Activated T-helper 2 cell treated with anti-CD3 and anti-CD28 coated beads, Interferon-gamma antibody, Interleukin-2, Interleukin-4, amounts not matched to agents 10 μg/mL and 5 μg/mL and 100 μg/mL, durations not matched to agents 14 hours and 24 hours and 36 hours (primary cell): ENCODE measurements at regions not wholly inside any gene's neighbourhood (a gene's known extent, or its start where the extent isn't known, plus 50 kb on each side); places are given as distances from the start of the nearest gene placed in this dataset.

Experiments used
- DNase-seq: peaks from one replicate; pipeline ENCODE4 v3.0.0; 2021; ENCODE audit warnings: low spot score
- H3K27ac Mint-ChIP-seq: one replicate; pipeline ENCODE4 v1.8.0; 2021; ENCODE audit warnings: mixed read lengths
- H3K27me3 Mint-ChIP-seq: one replicate; pipeline ENCODE4 v1.8.0; 2021; ENCODE audit warnings: low read depth, mixed read lengths
- H3K36me3 Mint-ChIP-seq: one replicate; pipeline ENCODE4 v1.8.0; 2021; ENCODE audit warnings: low read depth, mixed read lengths
- H3K4me1 Mint-ChIP-seq: one replicate; pipeline ENCODE4 v1.8.0; 2021; ENCODE audit warnings: low read depth, mixed read lengths
- H3K4me3 Mint-ChIP-seq: one replicate; pipeline ENCODE4 v1.8.0; 2021; ENCODE audit warnings: low read depth, mild to moderate bottlenecking, moderate library complexity, mixed read lengths
- H3K9me3 Mint-ChIP-seq: one replicate; pipeline ENCODE4 v1.8.0; 2021; ENCODE audit warnings: mixed read lengths
- intact Hi-C: fragments of 100-400 bp; cut with micrococcal nuclease; formaldehyde crosslinking; loops from one replicate; pipeline ENCODE4 v1.15.1; 2023

GRCh38 chr11:122323754-122324421, 207.9 kb upstream of the BLID start:
- Mint-ChIP-seq H3K9me3 (no peaks in the 10 kb centered on the region), H3K36me3 (no peaks in the 10 kb centered on the region), H3K27me3 (no peaks in the 10 kb centered on the region), H3K4me1 (no peaks in the 10 kb centered on the region), H3K27ac (no peak overlapping the region), H3K4me3 (no peak overlapping the region)
- DNase-seq = no peak
- intact Hi-C loops = no loop called here

DNA sequence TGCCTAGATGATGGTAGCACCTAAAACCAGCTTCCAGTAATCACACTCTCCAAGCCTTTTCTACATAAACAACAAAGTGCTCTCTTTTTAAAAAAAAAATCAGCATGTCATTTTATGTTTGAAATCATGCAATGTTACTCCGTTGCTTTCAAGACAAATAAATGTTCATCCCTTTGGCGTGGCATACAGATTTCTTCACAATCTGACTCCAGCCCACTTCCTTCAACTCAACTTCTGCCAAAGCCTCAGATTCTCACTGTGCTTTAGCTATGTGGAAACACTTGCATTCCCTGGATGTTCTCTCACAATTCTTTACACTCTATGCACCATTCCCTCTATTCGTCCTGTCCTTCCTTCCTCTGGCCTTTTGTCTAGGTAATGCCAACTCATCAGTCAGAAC, 206.3 kb upstream of the BLID start:
- Mint-ChIP-seq H3K4me1 (no peaks in the 10 kb centered on the region), H3K27me3 (no peaks in the 10 kb centered on the region), H3K9me3 (no peaks in the 10 kb centered on the region), H3K36me3 (no peaks in the 10 kb centered on the region), H3K27ac (no peak overlapping the region), H3K4me3 (no peak overlapping the region)
- intact Hi-C loops = no loop called here
- DNase-seq = no peak

GRCh38 chr11:122320671-122321070, 204.7 kb upstream of the BLID start:
- no peaks in the 10 kb centered on the region for H3K36me3 Mint-ChIP-seq
- H3K27me3 Mint-ChIP-seq = no peaks in the 10 kb centered on the region
- intact Hi-C loops = no loop called here
- no peaks in the 10 kb centered on the region for H3K4me1 Mint-ChIP-seq
- H3K4me3 Mint-ChIP-seq = no peak overlapping the region
- H3K9me3 Mint-ChIP-seq = no peaks in the 10 kb centered on the region
- DNase-seq = no peak
- no peak overlapping the region for H3K27ac Mint-ChIP-seq

DNA sequence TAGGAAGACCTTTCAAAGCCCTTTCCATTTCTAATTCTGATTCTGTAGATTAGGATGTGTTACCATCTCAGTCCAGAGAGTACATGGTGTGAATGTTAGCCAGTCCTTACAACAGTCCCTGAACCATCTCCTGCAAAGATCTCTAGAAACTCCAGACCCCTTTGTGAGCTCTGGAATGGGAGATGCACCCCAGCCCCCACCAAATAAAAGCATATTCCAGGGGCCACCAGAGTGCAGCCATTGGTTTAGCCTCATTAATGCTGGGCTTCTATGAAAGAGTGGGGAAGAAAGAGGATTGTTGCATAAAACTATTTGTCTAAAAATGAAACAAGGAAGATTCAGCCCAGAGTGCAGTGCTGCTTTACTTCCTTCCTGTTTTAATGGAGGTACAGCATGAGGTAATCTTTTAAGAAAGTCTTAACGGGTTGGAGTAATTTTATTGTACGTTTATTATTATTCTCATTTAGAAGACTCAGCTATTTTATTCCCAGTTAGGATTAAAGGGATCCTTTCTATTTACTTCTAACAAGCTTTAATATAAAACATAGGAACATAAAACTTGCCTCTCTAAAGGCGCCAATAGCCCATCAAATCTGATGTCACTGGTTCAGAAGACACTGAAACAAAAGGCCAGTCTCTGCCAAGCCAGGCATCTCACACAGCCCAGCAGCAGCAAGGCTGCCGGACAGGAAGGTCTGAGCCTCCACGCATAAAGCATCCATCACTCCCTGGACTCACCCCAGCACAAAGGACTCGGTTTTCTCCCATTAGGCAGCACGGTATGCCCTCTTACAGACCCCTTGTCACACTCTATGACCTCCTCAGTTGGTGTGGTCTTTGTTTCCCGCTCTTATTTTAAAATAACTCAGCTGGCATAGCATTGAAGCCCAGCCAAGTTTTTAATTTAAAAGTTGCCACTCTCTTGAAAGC, 203.9 kb upstream of the BLID start:
- intact Hi-C loops = no loop called here
- H3K27ac Mint-ChIP-seq = no peak overlapping the region

DNA sequence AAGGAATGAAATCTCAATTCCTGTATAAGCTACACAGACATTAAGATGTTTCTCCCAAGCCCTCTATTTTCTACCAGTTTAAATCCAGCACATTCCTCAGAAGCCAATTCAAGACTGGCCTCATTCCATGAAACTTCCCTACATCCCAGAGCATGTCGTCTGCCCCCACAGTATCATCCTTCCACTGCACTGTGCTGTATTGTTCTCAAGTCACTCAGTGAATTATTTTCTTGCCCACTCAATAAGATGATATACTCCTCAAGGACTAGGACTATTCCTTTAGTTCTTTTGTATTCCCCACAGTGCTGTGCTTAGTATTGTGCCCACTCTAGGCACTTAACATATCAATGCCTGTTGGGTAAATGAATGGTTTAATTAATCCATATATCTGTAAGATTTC, 203.1 kb upstream of the BLID start:
- Mint-ChIP-seq H3K4me1 (no peaks in the 10 kb centered on the region), H3K4me3 (no peak overlapping the region), H3K27ac (no peak overlapping the region), H3K27me3 (peaks cover 1% of the 10 kb centered on the region), H3K36me3 (no peaks in the 10 kb centered on the region), H3K9me3 (no peaks in the 10 kb centered on the region)
- intact Hi-C loops = no loop called here
- DNase-seq = no peak

More for the DNA sequence above, 203.9 kb upstream of the BLID start:
- no peak overlapping the region for H3K4me3 Mint-ChIP-seq
- H3K27me3 Mint-ChIP-seq = no peaks in the 10 kb centered on the region
- H3K9me3 Mint-ChIP-seq = no peaks in the 10 kb centered on the region
- H3K4me1 Mint-ChIP-seq = no peaks in the 10 kb centered on the region
- no peak for DNase-seq
- no peaks in the 10 kb centered on the region for H3K36me3 Mint-ChIP-seq

DNA sequence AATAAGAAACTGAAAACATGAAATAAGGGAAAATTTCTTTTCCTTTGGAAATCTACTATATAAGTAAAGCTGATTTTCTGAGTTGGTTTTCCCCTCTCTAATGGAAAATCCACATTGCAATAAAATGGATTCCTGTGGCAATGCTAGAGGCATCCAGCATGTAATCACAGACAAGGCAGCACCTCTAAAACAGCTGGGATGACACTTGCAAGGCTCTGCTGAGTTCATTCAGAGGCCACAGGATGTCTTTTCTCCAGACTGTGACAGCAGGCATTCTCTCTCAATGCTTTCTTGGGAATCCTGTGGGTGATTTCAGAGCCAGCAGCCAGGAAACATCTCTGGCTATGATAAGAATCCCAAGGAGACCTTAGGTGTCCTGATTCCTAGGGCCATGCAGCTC, 201.3 kb upstream of the BLID start:
- H3K4me3 Mint-ChIP-seq = no peak overlapping the region

DNA sequence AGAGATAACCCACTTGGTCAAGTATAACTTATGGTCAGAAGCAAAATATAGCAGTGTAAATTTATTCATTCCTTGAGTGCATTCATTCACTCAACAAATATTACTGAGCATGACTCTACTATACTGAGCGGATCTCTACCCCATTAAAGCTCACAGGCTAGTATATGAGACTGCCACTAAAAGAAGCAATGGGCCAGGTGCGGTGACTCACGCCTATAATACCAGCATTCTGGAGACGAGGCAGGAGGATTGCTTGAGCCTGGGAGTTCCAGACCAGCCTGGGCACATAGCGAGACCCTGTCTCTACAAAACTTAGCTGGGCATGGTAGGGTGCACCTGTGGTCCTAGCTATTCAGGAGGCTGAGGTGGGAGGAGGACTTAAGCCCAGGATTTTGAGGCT, 197.6 kb upstream of the BLID start:
- Mint-ChIP-seq H3K4me1 (no peaks in the 10 kb centered on the region), H3K27me3 (peaks cover 1% of the 10 kb centered on the region), H3K27ac (no peak overlapping the region)

More for the DNA sequence above, 201.3 kb upstream of the BLID start:
- Mint-ChIP-seq H3K27ac (no peak overlapping the region), H3K36me3 (no peaks in the 10 kb centered on the region), H3K9me3 (no peaks in the 10 kb centered on the region), H3K27me3 (peaks cover 1% of the 10 kb centered on the region), H3K4me1 (no peaks in the 10 kb centered on the region)
- DNase-seq = no peak
- intact Hi-C loops = no loop called here

DNA sequence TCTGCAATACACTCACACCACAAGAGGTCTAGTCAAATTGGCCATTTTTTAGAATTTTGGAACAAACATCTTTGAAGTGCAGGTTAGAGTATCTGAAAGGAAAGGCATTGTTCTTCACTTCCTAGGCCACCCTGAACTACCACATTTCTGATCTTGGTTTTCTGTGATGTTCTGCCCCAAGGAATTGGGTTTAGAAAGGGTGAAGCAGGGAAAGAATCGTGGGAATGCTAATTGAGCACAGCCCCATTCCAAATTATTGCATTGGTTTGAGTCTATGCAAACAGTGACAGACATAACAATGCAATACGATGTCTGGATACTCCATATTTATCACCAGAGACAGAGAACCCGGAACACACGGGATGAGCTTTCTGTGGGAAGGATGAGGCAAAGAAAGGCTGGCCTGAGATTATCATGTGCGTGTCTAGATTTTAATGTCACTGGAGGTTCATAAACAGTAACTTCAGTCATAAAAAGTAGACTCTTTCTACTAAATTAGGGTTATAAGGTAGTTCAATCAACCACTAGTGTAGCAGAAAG, 195.3 kb upstream of the BLID start:
- H3K36me3 Mint-ChIP-seq = no peaks in the 10 kb centered on the region
- H3K9me3 Mint-ChIP-seq = no peaks in the 10 kb centered on the region
- peaks cover 1% of the 10 kb centered on the region for H3K27me3 Mint-ChIP-seq
- DNase-seq = no peak
- no peak overlapping the region for H3K27ac Mint-ChIP-seq
- no peaks in the 10 kb centered on the region for H3K4me1 Mint-ChIP-seq
- intact Hi-C loops = no loop called here
- no peak overlapping the region for H3K4me3 Mint-ChIP-seq

More for the DNA sequence above, 197.6 kb upstream of the BLID start:
- no peaks in the 10 kb centered on the region for H3K9me3 Mint-ChIP-seq
- no peaks in the 10 kb centered on the region for H3K36me3 Mint-ChIP-seq
- intact Hi-C loops = no loop called here
- DNase-seq = no peak
- no peak overlapping the region for H3K4me3 Mint-ChIP-seq

DNA sequence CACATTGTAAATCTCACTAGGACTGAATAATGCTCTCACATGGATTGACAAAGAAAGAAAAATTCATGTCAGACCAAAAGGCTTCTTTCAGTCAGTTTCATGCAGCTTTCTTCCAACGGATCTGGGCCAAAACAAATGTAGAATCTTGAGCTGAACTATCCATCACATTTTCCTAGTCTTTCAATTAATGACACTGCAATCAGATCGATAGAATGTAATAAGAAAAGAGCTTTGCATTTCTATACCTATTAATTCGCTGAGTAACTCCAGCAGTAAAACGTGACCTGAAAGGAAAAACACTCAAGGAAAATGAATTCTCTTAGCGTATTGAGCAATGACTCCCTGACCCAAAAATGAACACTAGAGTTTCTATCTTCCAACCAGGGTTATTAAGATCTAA, 194.8 kb upstream of the BLID start:
- Mint-ChIP-seq H3K4me3 (no peak overlapping the region), H3K4me1 (no peaks in the 10 kb centered on the region), H3K27me3 (peaks cover 1% of the 10 kb centered on the region), H3K9me3 (no peaks in the 10 kb centered on the region), H3K27ac (no peak overlapping the region), H3K36me3 (no peaks in the 10 kb centered on the region)
- intact Hi-C loops = no loop called here
- DNase-seq = no peak

DNA sequence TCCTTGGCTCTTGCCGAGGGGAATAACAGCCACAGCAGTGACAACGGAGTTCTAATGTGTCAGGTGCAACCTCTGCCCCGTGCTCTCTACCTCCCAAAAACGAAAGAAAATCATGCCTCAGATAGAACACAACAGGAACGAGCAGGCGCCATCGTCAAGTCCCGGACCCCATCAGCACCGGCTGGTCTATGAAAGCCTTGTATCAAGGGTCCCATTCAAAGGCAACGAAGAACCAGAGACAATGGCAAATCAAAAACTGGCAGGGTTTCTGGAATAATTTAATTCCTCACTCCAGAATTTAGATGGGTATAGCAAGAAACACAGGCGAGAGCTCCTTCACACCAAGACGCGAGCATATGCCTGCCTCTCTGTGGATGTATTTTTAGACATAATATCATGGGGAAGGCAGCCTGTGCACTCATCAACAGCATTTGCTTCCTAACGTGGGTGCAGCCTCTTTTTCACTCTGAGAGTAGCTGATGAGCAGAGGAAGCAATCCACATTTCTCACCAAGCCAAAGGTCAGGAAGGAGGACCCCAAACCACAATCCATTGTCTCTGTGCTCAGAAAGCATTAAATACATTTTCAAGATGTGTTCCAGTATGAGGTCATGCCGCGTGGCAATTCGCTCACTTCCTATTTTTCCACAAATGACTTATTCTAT, 193.4 kb upstream of the BLID start:
- Mint-ChIP-seq H3K27ac (no peak overlapping the region), H3K36me3 (no peaks in the 10 kb centered on the region), H3K4me3 (no peak overlapping the region), H3K27me3 (no peaks in the 10 kb centered on the region), H3K4me1 (no peaks in the 10 kb centered on the region), H3K9me3 (no peaks in the 10 kb centered on the region)
- no peak for DNase-seq
- intact Hi-C loops = no loop called here

DNA sequence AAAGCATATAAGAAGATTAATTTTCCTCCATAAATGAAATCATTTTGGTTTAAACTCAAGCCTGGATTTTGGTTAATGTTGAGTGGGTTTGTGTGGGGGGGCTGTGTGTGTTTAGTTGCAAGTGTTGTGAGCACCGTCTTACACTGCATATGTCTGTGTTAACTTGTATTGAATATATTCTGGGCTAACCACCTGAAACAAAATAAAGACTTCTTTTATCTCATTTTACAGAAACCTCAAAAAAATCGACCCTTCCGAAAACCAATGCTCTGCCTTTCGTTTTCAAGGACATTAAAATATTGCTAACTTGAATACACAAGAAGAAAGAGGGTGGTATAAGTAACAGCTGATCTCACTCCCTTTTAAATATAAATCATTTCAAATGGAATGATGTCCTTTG, 192.2 kb upstream of the BLID start:
- H3K4me1 Mint-ChIP-seq = no peaks in the 10 kb centered on the region
- H3K9me3 Mint-ChIP-seq = no peaks in the 10 kb centered on the region
- no peak overlapping the region for H3K27ac Mint-ChIP-seq
- H3K4me3 Mint-ChIP-seq = no peak overlapping the region
- H3K27me3 Mint-ChIP-seq = no peaks in the 10 kb centered on the region
- no peaks in the 10 kb centered on the region for H3K36me3 Mint-ChIP-seq
- intact Hi-C loops = no loop called here
- DNase-seq = no peak

DNA sequence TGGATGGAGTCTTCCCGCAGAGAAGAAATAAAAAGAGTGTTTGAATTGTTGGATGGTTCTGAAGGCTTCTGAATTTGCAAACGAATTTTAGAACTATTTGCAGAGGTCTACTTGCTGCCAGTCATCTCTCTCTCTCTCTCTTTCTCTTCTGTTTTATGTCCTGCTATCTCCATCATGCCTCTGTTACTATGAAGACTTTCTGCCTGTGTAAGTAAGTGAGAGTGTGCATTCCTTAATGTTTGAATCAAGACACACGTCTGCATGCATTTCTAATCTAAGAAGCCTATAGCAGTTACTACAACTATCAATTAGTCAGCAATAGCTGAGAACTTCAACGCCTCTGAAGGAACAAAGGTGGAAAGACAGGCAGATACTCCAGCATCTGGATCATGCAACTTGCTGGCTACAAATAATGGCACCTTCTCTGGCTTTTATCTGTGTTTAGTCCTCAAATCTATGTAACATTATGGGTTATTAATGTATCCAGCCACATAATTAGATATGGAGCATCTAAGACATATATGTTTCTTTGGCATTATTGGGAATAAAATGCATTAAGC, 191.5 kb upstream of the BLID start:
- no peaks in the 10 kb centered on the region for H3K9me3 Mint-ChIP-seq
- intact Hi-C loops = no loop called here
- DNase-seq = no peak
- H3K4me1 Mint-ChIP-seq = no peaks in the 10 kb centered on the region
- no peaks in the 10 kb centered on the region for H3K36me3 Mint-ChIP-seq
- H3K27me3 Mint-ChIP-seq = no peaks in the 10 kb centered on the region
- no peak overlapping the region for H3K4me3 Mint-ChIP-seq
- H3K27ac Mint-ChIP-seq = no peak overlapping the region
